Loucy (cell line): ENCODE measurements at regions not wholly inside any gene's neighbourhood (a gene's known extent, or its start where the extent isn't known, plus 50 kb on each side); places are given as distances from the start of the nearest gene placed in this dataset.

ENCODE experiments used
- EZH2phosphoT487 ChIP-seq: fragments of 200-600 bp; IDR thresholded peaks from 2 replicates; pipeline ENCODE4 v1.6.1; 2018; ENCODE audit warnings: antibody characterized with exemption, mild to moderate bottlenecking, moderate library complexity, borderline replicate concordance
- TF ChIP-seq, protein P1 (sequence below): fragments of 200-600 bp; sonication (generic); conservative IDR thresholded peaks from 2 replicates; pipeline ENCODE4 v1.5.1; 2014; ENCODE audit warnings: mild to moderate bottlenecking, antibody characterized with exemption, low read length

DNA sequence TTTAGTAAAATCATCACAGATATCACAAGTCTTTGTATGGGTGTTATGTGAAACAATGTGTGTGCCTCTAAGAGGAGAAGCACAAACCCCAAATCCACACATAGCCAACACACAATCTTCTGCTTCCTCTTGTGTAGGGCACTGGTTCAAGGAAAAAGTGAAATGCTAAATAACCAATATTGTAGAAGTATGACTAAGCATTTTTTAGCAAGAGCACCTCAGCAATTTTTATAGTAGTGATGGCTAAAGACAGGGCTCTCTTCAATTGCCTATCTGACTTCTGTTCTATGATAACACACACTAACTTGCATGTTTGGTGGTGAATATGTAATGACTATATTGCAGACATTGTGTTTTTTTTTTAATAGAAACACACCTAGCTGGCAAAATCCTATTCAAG lies 997.9 kb upstream of the ALCAM start:
- TF ChIP-seq, protein P1, sequence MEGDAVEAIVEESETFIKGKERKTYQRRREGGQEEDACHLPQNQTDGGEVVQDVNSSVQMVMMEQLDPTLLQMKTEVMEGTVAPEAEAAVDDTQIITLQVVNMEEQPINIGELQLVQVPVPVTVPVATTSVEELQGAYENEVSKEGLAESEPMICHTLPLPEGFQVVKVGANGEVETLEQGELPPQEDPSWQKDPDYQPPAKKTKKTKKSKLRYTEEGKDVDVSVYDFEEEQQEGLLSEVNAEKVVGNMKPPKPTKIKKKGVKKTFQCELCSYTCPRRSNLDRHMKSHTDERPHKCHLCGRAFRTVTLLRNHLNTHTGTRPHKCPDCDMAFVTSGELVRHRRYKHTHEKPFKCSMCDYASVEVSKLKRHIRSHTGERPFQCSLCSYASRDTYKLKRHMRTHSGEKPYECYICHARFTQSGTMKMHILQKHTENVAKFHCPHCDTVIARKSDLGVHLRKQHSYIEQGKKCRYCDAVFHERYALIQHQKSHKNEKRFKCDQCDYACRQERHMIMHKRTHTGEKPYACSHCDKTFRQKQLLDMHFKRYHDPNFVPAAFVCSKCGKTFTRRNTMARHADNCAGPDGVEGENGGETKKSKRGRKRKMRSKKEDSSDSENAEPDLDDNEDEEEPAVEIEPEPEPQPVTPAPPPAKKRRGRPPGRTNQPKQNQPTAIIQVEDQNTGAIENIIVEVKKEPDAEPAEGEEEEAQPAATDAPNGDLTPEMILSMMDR = no peak
- no peak for TF ChIP-seq EZH2phosphoT487
